ENCODE measurements at regions not wholly inside any gene's neighbourhood (a gene's known extent, or its start where the extent isn't known, plus 50 kb on each side); places are given as distances from the start of the nearest gene placed in this dataset.
A peak's percentile ranks its signal among the peaks of the same experiment; 100 is the strongest.

- ChIA-PET POLR2A (no interaction called here), CTCF (ENCODE audit: low intra/inter-chr PET ratio) (no interaction called here)
Measured at GRCh38 chr11:106463154-106463553, 385.7 kb downstream of the AASDHPPT start.

More at GRCh38 chr11:106463154-106463553, 385.7 kb downstream of the AASDHPPT start:
- H3K79me2 ChIP-seq (ENCODE audit: control insufficient read depth, insufficient read depth, low read length) = no peaks in the 10 kb centered on the region
- intact Hi-C loops (cut with micrococcal nuclease) = no loop called here
- H3K27me3 ChIP-seq (ENCODE audit: control insufficient read depth in 2 of 2, insufficient read depth in 2 of 2, low read length in 2 of 2) = no peaks in the 10 kb centered on the region
- no peaks in the 10 kb centered on the region for H3K4me1 ChIP-seq (replicated peaks in 1 of 2; ENCODE audit: control insufficient read depth in 2 of 2, insufficient read depth in 2 of 2, low read length in 2 of 2)
- 0% methylated on average over 1 of the region's 1 CpG for WGBS (ENCODE audit: insufficient coverage, low coverage, missing lambda C conversion rate)
- H4K20me1 ChIP-seq (replicated peaks; ENCODE audit: control insufficient read depth, insufficient read depth, low read length) = no peaks in the 10 kb centered on the region
- in situ Hi-C loops (cut with MboI) = no loop called here
- H3K9me3 ChIP-seq (replicated peaks; ENCODE audit: control insufficient read depth, insufficient read depth, low read depth, low read length) = no peaks in the 10 kb centered on the region
- H3K4me3 ChIP-seq = no peak overlapping the region
- DNase-seq (ENCODE audit: extremely low read depth in 1 of 4, low spot score in 3 of 4) = no peak
- H3K9me1 ChIP-seq (ENCODE audit: control insufficient read depth, insufficient read depth, low read length) = no peaks in the 10 kb centered on the region
- ATAC-seq = no peak
- FAIRE-seq = no peak
- no peak overlapping the region for H3K27ac ChIP-seq (ENCODE audit: extremely low read depth, low read depth, low read length)
- no peak overlapping the region for H2AFZ ChIP-seq (ENCODE audit: low read depth, low read length)
- no peaks in the 10 kb centered on the region for H3K36me3 ChIP-seq (ENCODE audit: control insufficient read depth, insufficient read depth, low read length)
- TF ChIP-seq ZNF316 (IDR thresholded peaks at IDR 0.05) = 0 out of 2 replicates have a peak, but pooled peaks have one; percentile 2
- TF ChIP-seq, protein P1, sequence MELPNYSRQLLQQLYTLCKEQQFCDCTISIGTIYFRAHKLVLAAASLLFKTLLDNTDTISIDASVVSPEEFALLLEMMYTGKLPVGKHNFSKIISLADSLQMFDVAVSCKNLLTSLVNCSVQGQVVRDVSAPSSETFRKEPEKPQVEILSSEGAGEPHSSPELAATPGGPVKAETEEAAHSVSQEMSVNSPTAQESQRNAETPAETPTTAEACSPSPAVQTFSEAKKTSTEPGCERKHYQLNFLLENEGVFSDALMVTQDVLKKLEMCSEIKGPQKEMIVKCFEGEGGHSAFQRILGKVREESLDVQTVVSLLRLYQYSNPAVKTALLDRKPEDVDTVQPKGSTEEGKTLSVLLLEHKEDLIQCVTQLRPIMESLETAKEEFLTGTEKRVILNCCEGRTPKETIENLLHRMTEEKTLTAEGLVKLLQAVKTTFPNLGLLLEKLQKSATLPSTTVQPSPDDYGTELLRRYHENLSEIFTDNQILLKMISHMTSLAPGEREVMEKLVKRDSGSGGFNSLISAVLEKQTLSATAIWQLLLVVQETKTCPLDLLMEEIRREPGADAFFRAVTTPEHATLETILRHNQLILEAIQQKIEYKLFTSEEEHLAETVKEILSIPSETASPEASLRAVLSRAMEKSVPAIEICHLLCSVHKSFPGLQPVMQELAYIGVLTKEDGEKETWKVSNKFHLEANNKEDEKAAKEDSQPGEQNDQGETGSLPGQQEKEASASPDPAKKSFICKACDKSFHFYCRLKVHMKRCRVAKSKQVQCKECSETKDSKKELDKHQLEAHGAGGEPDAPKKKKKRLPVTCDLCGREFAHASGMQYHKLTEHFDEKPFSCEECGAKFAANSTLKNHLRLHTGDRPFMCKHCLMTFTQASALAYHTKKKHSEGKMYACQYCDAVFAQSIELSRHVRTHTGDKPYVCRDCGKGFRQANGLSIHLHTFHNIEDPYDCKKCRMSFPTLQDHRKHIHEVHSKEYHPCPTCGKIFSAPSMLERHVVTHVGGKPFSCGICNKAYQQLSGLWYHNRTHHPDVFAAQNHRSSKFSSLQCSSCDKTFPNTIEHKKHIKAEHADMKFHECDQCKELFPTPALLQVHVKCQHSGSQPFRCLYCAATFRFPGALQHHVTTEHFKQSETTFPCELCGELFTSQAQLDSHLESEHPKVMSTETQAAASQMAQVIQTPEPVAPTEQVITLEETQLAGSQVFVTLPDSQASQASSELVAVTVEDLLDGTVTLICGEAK (IDR thresholded peaks at IDR 0.05) = no peak
- TF ChIP-seq, protein P1 (CRISPR knock-in tag; IDR thresholded peaks at IDR 0.05) = no peak
- no peak for TF ChIP-seq SP2 (IDR thresholded peaks at IDR 0.05; ENCODE audit: extremely low read depth, low read depth, low read length, poor library complexity, severe bottlenecking)
- no peak for TF ChIP-seq POLR2H (tag; IDR thresholded peaks at IDR 0.05; ENCODE audit: low read depth)
- no peak overlapping the region for H3K9ac ChIP-seq (ENCODE audit: insufficient read depth in 1 of 2, low read depth in 2 of 2, low read length in 2 of 2)
- no TSS peak for BruUV-seq (replicated peaks)
- H3K4me2 ChIP-seq (ENCODE audit: insufficient read depth, low read length) = no peak overlapping the region

All from K562 (cell line).